RWPE2 (cell line): ENCODE measurements at regions not wholly inside any gene's neighbourhood (a gene's known extent, or its start where the extent isn't known, plus 50 kb on each side); places are given as distances from the start of the nearest gene placed in this dataset.

Experiments
- ATAC-seq: fragments of 200-7000 bp; cut with Tn5 transposase; 3 replicates; pipeline ENCODE4 v1.9.1; 2021; ENCODE audit warnings: low read depth
- DNase-seq: peaks from one replicate; pipeline ENCODE4 v3.0.0-alpha.2; 2020; ENCODE audit warnings: low spot score
- H3K27ac ChIP-seq: fragments of 450-650 bp; 2 replicates; pipeline ENCODE4 v1.5.1; 2017; ENCODE audit warnings: mild to moderate bottlenecking; ENCODE audit not compliant: poor library complexity, severe bottlenecking
- H3K27me3 ChIP-seq: fragments of 250-450 bp; sonication (Bioruptor Pico); 2 replicates; pipeline ENCODE4 v1.5.1; 2021; ENCODE audit warnings: mild to moderate bottlenecking, moderate library complexity; ENCODE audit not compliant: insufficient read depth, poor library complexity, severe bottlenecking
- H3K36me3 ChIP-seq: fragments of 250-450 bp; sonication (Bioruptor Pico); 2 replicates; pipeline ENCODE4 v1.5.1; 2020; ENCODE audit warnings: low read depth, mild to moderate bottlenecking, moderate library complexity
- H3K4me1 ChIP-seq: fragments of 250-450 bp; sonication (Bioruptor Pico); 2 replicates; pipeline ENCODE4 v1.5.1; 2021; ENCODE audit warnings: mild to moderate bottlenecking, moderate library complexity; ENCODE audit not compliant: insufficient read depth, poor library complexity, severe bottlenecking
- H3K4me3 ChIP-seq: fragments of 250-450 bp; sonication (Bioruptor Pico); 2 replicates; pipeline ENCODE4 v1.5.1; 2021; ENCODE audit warnings: mild to moderate bottlenecking, moderate library complexity; ENCODE audit not compliant: severe bottlenecking
- H3K9me3 ChIP-seq: fragments of 250-450 bp; sonication (Bioruptor Pico); 2 replicates; pipeline ENCODE4 v1.5.1; 2021; ENCODE audit warnings: mild to moderate bottlenecking, moderate library complexity; ENCODE audit not compliant: severe bottlenecking
- CTCF ChIP-seq: fragments of 450-650 bp; IDR thresholded peaks from one replicate; pipeline ENCODE4 v1.5.1; 2017; ENCODE audit warnings: mild to moderate bottlenecking, moderate library complexity; ENCODE audit not compliant: poor library complexity, severe bottlenecking

GRCh38 chr7:68507668-68508067 lies 1090.6 kb upstream of the AUTS2 start:
- H3K27me3 ChIP-seq, result no peaks in the 10 kb centered on the region
- no peaks in the 10 kb centered on the region for H3K4me1 ChIP-seq
- H3K4me3 ChIP-seq, result no peak overlapping the region
- TF ChIP-seq CTCF, result no peak
- no peaks in the 10 kb centered on the region for H3K36me3 ChIP-seq
- ATAC-seq (no peak), DNase-seq (no peak)
- no peak overlapping the region for H3K27ac ChIP-seq
- H3K9me3 ChIP-seq, result no peaks in the 10 kb centered on the region

- H3K9me3 ChIP-seq, result no peaks in the 10 kb centered on the region
- no peak for TF ChIP-seq CTCF
- no peak overlapping the region for H3K4me3 ChIP-seq
- no peaks in the 10 kb centered on the region for H3K36me3 ChIP-seq
- ATAC-seq (no peak), DNase-seq (no peak)
- no peak overlapping the region for H3K27ac ChIP-seq
- H3K4me1 ChIP-seq, result no peaks in the 10 kb centered on the region
- no peaks in the 10 kb centered on the region for H3K27me3 ChIP-seq
These were observed 1089.2 kb upstream of the AUTS2 start for GRCh38 chr7:68509054-68509453.

- no peaks in the 10 kb centered on the region for H3K4me1 ChIP-seq
- DNase-seq (no peak), ATAC-seq (no peak)
- H3K27ac ChIP-seq, result no peak overlapping the region
- no peak overlapping the region for H3K4me3 ChIP-seq
- H3K36me3 ChIP-seq, result no peaks in the 10 kb centered on the region
- TF ChIP-seq CTCF, result no peak
- H3K27me3 ChIP-seq, result no peaks in the 10 kb centered on the region
- H3K9me3 ChIP-seq, result no peaks in the 10 kb centered on the region
These were observed 1088.7 kb upstream of the AUTS2 start for GRCh38 chr7:68509603-68510002.

- Histone ChIP-seq H3K4me1 (no peaks in the 10 kb centered on the region), H3K4me3 (no peak overlapping the region), H3K9me3 (no peaks in the 10 kb centered on the region), H3K27me3 (no peaks in the 10 kb centered on the region), H3K36me3 (no peaks in the 10 kb centered on the region), H3K27ac (no peak overlapping the region)
- ATAC-seq (no peak), DNase-seq (no peak)
- TF ChIP-seq CTCF, result no peak
These were observed 1087.0 kb upstream of the AUTS2 start for GRCh38 chr7:68511281-68511680.

- no peak for DNase-seq
- Histone ChIP-seq H3K27me3 (no peaks in the 10 kb centered on the region), H3K27ac (no peak overlapping the region), H3K4me1 (no peaks in the 10 kb centered on the region), H3K4me3 (no peak overlapping the region), H3K36me3 (no peaks in the 10 kb centered on the region), H3K9me3 (no peaks in the 10 kb centered on the region)
- TF ChIP-seq CTCF, result no peak
- ATAC-seq, result no peak
These were observed 1085.8 kb upstream of the AUTS2 start for GRCh38 chr7:68512466-68512865.
